Calu3 (cell line): ENCODE measurements at regions not wholly inside any gene's neighbourhood (a gene's known extent, or its start where the extent isn't known, plus 50 kb on each side); places are given as distances from the start of the nearest gene placed in this dataset.
A peak's percentile ranks its signal among the peaks of the same experiment; 100 is the strongest.
"Not testable (repeated sequence)": the region's sequence is repeated elsewhere in the genome, so short reads cannot be mapped to it uniquely, and the experiment has no call there.

Experiments used
- BruUV-seq: library from RNA; stranded (reverse); fragments of 400-500 nt; replicated peaks from 2 replicates; lab custom pipeline; 2021; lab: Mats Ljungman, UMichigan
- CTCF ChIA-PET: fragments of 300-600 bp; sonication (Branson Sonifier 250); formaldehyde crosslinking; loops from one replicate; lab custom pipeline; 2022; ENCODE audit warnings: antibody characterized with exemption; lab: Charles Lee
- DNase-seq: peaks from one replicate; pipeline ENCODE4 v3.0.0; 2022
- H3K27ac Mint-ChIP-seq: one replicate; pipeline ENCODE4 v1.8.0; 2022; ENCODE audit warnings: mixed read lengths; ENCODE audit not compliant: unreplicated experiment
- H3K27me3 Mint-ChIP-seq: one replicate; pipeline ENCODE4 v1.8.0; 2022; ENCODE audit warnings: mixed read lengths; ENCODE audit not compliant: unreplicated experiment
- H3K36me3 Mint-ChIP-seq: one replicate; pipeline ENCODE4 v1.8.0; 2022; ENCODE audit warnings: mild to moderate bottlenecking, moderate library complexity, mixed read lengths; ENCODE audit not compliant: insufficient read depth, unreplicated experiment
- H3K4me1 Mint-ChIP-seq: one replicate; pipeline ENCODE4 v1.8.0; 2022; ENCODE audit warnings: mild to moderate bottlenecking, low read depth, mixed read lengths; ENCODE audit not compliant: unreplicated experiment
- H3K4me3 Mint-ChIP-seq: one replicate; pipeline ENCODE4 v1.8.0; 2022; ENCODE audit warnings: mild to moderate bottlenecking, low read depth, moderate library complexity, mixed read lengths; ENCODE audit not compliant: unreplicated experiment
- H3K9me3 Mint-ChIP-seq: one replicate; pipeline ENCODE4 v1.8.0; 2022; ENCODE audit warnings: low read depth, mixed read lengths; ENCODE audit not compliant: unreplicated experiment
- CTCF ChIP-seq: fragments of 200-600 bp; IDR thresholded peaks from one replicate; pipeline ENCODE4 v1.8.0; 2022; ENCODE audit warnings: antibody characterized with exemption; ENCODE audit not compliant: unreplicated experiment
- intact Hi-C: fragments of 100-400 bp; cut with micrococcal nuclease; formaldehyde crosslinking; loops from one replicate; pipeline ENCODE4 v1.10.0; 2022; ENCODE audit not compliant: unreplicated experiment

- Mint-ChIP-seq H3K4me1 (peaks cover 22% of the 10 kb centered on the region), H3K36me3 (no peaks in the 10 kb centered on the region), H3K27me3 (no peaks in the 10 kb centered on the region), H3K9me3 (no peaks in the 10 kb centered on the region), H3K4me3 (no peak overlapping the region), H3K27ac (no peak overlapping the region)
- intact Hi-C loops, result no loop called here
- BruUV-seq, result no TSS peak
- no peak for TF ChIP-seq CTCF
- no peak for DNase-seq
- CTCF ChIA-PET, result no interaction called here
These were observed 126.0 kb downstream of the MC4R start for GRCh38 chr18:60246606-60247005.

GRCh38 chr18:60245096-60245495 is 127.5 kb downstream of the MC4R start:
- TF ChIP-seq CTCF, result no peak
- BruUV-seq, result no TSS peak
- Mint-ChIP-seq H3K27ac (no peak overlapping the region), H3K4me3 (no peak overlapping the region), H3K27me3 (no peaks in the 10 kb centered on the region), H3K4me1 (peaks cover 28% of the 10 kb centered on the region), H3K9me3 (peaks cover 4% of the 10 kb centered on the region), H3K36me3 (no peaks in the 10 kb centered on the region)
- DNase-seq, result no peak
- intact Hi-C loops, result no loop called here
- CTCF ChIA-PET, result no interaction called here

- intact Hi-C loops, result not testable (repeated sequence)
These were observed 133.4 kb downstream of the MC4R start for GRCh38 chr18:60239024-60239710.

GRCh38 chr18:60235164-60235563 is 137.4 kb downstream of the MC4R start:
- BruUV-seq, result no TSS peak
- Mint-ChIP-seq H3K36me3 (no peaks in the 10 kb centered on the region), H3K27me3 (no peaks in the 10 kb centered on the region), H3K4me1 (peaks cover 9% of the 10 kb centered on the region), H3K27ac (no peak overlapping the region), H3K9me3 (no peaks in the 10 kb centered on the region), H3K4me3 (no peak overlapping the region)
- intact Hi-C loops, result no loop called here
- DNase-seq, result no peak
- TF ChIP-seq CTCF, result no peak
- CTCF ChIA-PET, result no interaction called here

More at GRCh38 chr18:60239024-60239710, 133.4 kb downstream of the MC4R start:
- H3K9me3 Mint-ChIP-seq, BruUV-seq, H3K27ac Mint-ChIP-seq, DNase-seq, H3K27me3 Mint-ChIP-seq, H3K4me3 Mint-ChIP-seq, CTCF ChIA-PET, H3K36me3 Mint-ChIP-seq: not testable (repeated sequence)
- peaks cover 28% of the 10 kb centered on the region for H3K4me1 Mint-ChIP-seq

- no peaks in the 10 kb centered on the region for H3K9me3 Mint-ChIP-seq
- no TSS peak for BruUV-seq
- H3K27me3 Mint-ChIP-seq, result no peaks in the 10 kb centered on the region
- CTCF ChIA-PET, result no interaction called here
- H3K27ac Mint-ChIP-seq, result no peak overlapping the region
- H3K4me1 Mint-ChIP-seq, result peaks cover 9% of the 10 kb centered on the region
- H3K4me3 Mint-ChIP-seq, result no peak overlapping the region
- no peak for TF ChIP-seq CTCF
- DNase-seq, result peak; percentile 3
- intact Hi-C loops, result no loop called here
- H3K36me3 Mint-ChIP-seq, result no peaks in the 10 kb centered on the region
These were observed 140.0 kb downstream of the MC4R start for GRCh38 chr18:60232541-60232940.
